HG03135 (cell line): ENCODE measurements at regions not wholly inside any gene's neighbourhood (a gene's known extent, or its start where the extent isn't known, plus 50 kb on each side); places are given as distances from the start of the nearest gene placed in this dataset.

Source experiments
- ATAC-seq: cut with Tn5 transposase; IDR thresholded peaks from one replicate; pipeline ENCODE4 v1.9.1; 2021; ENCODE audit warnings: mild to moderate bottlenecking, moderate library complexity; ENCODE audit not compliant: unreplicated experiment

DNA sequence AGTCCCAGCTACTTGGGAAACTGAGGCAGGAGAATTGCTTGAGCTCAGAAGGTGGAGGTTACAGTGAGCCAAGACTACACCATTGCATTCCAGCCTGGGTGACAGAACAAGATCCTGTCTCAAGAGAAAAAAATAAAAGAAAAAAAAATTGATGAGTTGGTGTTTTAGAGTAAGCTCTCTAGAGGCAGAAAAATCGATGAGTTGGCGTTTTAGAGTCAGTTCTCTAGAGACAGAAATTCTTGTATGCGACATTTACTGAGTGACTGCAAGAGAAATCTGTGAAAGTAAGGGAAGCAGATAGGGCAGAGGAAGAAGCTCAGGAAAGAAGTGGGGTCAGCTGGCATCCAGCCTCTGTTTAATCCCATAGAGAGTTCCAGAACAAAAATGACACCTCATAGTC is 298.7 kb upstream of the ARRDC4 start:
- ATAC-seq: no peak

DNA sequence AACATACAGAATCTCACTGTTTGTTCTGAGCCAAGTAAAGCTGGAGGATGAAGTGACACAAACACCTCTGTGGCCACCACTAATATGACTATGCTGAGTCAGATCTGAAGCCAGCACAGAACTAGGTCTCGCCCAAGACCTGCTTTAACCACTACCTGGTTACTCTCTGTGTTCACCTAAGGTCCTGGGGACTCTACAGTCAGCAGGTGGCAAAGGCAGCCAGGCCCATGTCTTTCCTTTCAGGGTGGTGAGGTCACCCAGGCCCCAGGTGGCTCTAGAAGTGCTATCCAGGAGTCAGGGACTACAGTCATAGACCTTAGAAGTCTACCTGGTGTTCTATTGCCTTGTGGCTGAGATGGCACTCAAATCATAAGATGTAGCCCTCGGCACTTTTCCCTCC is 287.9 kb upstream of the ARRDC4 start:
- ATAC-seq: no peak

DNA sequence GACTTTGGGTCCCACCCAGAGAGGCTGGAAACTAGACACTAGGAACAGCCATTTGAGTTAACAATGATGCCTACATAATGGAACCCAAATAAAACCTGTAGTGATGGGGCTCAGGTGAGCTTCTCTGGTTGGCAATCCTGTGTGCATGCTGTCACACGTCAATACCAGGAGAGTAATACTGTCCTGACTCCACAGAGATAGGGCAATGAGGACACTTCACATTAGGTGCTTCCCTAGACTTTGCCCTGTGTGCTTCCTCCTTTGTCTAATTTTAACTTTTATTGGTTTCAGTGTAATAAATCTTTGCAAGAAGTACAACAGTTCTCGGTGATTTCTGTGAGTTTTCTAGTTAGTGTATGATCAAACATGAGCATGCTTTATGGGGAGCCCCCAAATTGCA is 281.8 kb upstream of the ARRDC4 start:
- no peak for ATAC-seq

DNA sequence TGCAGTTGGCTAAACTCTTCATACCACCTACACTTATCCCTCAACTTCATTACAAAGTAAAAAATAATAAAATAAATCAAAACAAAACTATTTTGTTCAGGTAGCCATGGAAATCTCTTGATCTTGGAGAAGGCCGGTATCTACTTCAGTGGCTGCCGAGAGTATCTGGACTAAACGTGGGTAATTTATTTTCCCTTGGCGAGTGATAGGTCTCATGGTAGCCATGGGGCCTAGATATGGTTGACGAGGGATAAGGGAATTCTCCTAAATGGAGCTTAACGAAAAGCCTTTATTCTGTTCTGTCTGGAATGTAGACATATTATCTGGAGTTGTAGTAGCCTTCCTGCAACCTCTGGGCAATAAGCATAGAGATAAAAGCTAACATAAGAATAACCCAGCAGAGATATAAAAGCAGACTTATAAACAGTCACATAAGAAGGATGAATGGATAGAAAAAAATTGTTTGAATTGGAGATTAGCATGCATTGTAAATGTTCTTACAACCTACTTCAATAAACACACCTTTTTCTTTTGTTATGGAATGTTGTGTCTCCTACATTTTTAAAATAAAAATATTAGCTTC is 281.3 kb upstream of the ARRDC4 start:
- ATAC-seq: no peak

DNA sequence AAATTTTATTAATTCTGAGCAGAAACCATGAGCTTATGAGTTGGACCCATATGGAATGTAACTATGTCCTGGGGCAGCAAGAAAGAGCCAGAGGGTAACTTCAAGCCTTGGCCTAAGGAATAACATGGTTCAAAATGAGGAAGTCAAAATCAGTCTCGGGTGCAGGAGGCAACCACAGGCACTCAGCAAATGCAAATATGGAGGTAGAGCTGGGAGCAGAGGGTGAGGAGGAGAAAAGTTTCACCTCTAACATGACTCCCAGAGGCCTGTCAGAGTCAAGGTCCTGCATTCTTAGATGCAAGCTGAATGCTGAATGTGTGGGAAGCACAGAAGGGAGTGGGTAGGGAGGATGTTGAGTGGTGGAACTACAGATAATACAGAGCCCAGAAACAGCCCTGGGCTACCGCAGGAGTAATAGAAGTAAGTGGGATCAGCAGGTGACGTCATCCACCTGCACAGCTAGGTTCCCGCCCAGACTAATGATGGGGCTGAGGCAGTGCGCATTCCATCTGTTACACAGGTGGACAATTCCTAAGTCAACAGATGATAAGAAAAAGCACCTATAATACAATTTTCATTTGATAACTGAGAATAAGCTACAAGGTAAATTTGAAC is 279.8 kb upstream of the ARRDC4 start:
- no peak for ATAC-seq

DNA sequence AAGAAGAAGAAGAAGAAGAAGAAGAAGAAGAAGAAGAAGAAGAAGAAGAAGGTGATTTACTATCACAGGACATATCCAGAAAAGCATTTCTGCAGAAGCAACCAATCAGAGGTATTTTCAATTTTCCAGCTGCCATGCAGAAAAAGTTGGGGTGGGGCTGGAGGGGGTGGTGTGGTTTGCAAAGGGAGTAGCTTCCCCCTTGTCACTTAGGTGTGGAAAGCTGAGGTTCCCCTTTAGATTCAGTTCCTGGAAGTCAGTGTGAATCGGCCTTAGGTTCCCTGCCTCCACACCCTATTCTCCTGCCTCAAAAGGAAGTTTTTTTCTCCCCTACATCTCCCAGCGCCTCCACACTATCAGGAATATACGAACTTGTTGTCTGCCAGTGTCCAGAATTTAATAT is 276.7 kb upstream of the ARRDC4 start:
- no peak for ATAC-seq

DNA sequence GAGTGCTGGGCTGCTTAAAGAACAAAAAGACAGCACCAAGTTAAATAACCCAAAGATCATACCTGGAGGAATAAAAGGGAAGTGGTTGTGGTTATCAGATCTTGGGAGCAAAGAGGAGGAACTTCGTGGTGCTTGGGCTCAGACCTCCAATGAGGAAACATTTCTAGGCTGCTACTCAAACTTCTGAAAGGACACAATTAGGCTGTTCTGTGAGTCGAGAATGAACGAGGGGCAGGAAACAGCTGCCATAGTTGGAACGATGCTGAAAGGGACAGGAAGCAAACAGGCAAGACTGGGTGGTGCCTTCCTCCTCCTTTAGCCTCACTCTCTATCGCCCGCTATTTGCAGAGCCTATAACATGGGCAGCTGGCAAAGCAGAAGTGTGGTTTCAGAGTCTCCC is 276.3 kb upstream of the ARRDC4 start:
- ATAC-seq: no peak

DNA sequence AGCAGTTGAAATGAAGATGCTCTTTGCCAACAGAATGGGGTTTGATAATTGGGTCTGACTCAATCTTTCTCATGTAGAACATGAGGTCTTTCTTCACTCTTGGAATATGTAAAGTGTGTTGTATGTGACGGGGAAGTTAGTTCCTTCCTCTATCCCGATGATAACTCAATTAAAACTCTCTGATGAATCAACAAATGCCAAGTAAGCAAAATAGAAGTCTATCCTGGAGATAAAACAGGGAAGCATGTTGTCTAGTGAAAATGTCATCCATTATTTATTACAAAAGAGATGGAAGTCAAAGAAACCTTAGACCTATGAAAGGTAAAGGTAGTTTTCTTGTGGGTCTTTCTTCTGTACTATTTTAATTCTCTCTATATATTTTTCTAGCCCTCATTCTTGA is 274.2 kb upstream of the ARRDC4 start:
- ATAC-seq: no peak

DNA sequence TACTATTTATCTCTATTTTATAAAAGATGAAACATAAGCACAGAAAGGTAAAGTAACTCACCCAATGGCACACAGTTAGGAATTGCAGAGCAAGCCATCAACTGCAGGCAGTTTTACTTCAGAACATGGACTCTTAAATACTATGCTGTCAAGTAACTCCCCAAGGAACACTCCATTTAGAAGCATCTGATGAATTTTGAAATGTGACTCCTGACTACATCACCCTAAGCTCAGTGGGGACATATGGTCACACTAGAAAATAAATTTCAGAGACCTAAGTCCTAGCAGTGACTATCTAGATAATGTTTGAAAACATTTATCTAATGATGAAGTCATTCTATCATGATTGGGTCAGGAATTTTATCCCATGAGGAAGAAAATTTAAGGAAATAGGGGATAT is 272.8 kb upstream of the ARRDC4 start:
- no peak for ATAC-seq

DNA sequence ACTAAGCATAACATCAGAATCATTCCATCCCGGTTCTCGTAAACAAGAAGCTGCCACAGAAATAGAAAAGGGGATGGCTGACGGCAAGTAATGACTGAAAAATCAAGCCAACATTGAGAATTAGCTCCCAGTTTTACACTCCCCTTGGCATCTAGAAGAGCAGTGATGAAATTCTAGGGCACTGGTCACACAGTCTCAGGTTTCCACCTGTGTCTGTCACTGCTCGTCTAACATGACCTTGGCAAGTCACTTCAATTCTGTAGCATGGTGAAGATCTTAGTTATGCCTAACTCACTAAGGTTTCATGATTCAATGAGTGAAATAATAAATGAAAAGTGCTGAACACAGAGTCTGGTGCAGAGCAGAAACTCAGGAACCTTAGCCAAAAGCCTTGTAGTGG is 272.3 kb upstream of the ARRDC4 start:
- no peak for ATAC-seq

DNA sequence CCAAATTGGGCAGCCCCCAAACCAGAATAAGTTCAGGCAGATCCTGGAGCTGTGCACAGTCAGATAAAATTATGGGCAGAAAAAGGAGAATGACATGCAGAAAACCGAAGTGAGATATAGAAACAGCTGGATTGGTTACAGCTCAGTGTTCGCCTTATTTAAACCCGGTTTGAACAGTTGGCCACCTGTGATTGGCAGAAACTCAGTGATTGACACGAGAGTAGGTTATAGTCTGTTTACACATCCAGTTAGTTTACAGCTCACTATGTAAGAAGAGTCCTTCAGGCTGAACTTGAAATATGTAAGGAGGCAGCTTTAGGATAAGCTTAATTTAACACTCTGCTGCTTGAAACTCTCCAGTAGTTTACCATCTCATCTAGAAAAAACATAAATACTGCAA is 271.6 kb upstream of the ARRDC4 start:
- no peak for ATAC-seq

DNA sequence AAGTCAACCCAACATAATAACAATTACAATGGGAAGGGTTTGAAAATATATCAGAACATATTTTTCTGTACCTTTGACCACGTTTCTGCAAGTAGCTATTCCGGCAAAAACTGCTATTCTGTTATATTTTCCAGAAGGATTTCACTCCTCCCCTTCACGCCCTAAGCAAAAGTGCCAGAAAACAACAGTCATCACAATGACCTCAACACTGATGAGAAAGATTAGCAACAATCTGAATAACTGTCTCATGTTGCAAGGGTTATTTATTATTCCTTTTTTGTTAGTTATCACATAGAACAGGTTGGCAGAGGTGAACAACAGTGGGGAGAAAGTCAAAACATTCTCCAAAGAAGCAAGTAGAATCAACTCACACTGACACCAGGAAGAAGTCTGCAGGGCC is 269.4 kb upstream of the ARRDC4 start:
- no peak for ATAC-seq

DNA sequence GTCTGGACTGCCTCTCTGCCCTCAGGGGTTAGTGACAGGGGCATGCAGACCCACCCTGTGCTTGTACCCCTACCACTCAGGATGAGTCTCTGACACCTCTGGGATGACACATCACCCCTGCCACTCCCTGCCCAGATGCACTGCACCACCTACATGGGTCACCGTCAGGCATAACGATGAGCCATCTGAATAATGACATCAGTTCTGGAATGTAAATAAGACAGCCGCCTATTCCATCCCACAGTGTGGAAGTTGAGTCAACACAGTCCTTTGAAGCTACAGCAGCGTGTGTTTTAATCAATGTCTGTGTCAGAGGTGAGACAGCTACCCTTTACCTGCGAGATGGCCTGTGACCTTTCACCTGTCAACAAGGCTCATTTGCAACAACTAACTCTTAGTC is 268.7 kb upstream of the ARRDC4 start:
- ATAC-seq: no peak

DNA sequence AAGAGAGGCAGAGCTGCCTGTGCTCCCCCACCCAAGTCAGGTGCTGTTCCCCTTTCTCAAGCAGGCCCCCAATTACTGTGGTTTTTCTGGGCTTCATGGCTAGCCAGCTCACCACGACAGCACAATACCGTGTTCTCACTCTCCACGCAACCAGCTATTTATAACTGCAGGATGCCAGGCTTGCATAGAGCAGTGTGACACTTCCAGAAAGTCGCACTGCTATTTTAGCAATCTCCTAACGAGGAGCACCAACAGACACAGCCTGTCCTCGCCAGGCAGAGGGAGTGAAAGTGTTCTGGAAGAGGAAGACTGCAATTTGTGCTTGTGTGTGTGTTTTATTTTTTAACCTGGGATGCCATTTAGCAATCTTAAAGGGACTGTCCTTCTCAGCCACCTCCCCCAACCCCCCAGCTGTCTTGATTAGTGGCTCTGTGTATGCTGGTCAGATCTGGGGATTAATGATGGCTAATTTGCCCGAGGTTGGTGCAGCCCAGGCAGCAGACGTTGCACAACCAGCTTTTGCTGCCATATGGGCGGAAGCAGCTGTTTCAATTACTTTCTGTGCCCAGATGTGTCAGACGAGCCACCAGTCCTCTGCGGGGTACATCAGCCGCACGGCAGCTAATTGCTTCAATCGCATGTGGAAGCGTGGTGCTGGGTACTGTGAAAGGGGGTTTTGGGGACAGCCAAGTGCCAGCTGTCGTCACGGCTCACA is 268.0 kb upstream of the ARRDC4 start:
- no peak for ATAC-seq

DNA sequence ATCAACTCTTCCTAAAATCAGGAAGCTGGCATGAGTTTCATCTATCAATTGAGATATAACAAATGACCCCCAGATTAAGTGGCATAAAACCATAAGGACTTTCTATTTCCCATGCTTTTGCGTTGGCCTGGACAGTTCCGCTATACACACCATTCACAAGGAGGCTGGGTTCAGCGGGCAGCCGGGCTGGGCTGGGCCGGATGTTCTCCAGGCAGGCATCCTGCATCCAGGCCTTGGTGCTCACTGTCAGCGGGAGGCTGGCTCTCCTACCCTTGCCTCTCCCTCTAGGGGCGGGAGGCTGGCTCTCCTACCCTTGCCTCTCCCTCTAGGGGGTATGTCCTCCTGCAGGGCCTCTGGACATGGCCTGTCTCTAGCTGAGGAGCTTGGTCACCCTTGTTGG is 266.0 kb upstream of the ARRDC4 start:
- ATAC-seq: no peak

DNA sequence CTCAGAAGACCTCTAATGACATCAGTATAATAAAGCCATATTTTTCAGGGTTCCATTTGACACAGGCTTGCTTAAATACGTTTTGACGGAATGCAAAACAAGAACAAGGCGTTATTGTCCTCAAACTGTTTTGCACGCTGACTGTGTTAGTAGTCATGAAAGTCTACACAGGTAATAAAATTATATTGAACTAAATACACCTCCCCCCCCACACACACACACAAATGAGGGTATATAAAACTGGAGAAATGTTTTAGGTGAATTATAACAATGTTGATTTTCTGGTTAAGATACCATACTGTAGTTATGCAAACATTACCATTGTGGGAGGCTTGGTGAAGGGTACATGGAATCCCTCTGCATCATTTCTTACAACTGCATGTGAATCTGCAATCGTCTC is 257.1 kb upstream of the ARRDC4 start:
- ATAC-seq: no peak

DNA sequence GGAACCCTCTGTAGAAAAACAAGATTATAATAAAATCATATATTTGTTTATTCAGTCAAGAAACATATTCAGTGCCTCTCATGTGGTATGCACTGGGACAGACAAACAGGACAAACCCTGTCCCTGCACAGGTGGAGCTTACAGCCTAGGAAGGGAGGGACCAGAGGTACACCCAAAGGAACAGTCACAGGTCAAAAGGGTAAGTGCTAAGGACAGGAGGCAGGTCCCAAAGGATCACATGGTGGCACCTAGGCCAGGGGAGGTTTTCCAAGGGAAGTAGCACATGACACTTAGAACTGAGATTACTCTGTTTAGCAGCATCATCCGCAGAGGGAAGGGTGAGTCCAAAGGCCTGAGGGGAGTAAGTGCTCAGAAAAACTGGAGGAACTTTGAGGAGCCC is 254.4 kb upstream of the ARRDC4 start:
- no peak for ATAC-seq

DNA sequence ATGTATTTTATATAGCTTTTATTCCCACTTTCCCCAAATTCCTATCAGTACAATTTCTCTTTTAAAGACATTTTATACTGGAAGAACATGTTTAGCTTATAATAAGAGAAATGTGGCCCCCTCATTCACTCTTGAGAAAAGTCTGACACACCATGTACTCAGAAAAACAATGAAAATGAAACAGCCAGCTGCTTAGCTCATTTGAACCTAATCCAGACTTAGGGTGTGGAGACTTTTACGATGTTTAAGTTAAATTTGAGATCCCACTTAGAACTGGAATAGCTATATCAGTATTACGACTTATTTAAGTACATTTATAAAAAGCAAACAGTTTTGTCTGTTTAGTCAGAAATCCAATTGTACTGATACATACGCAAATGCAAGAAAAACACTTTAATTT is 252.3 kb upstream of the ARRDC4 start:
- ATAC-seq: no peak

DNA sequence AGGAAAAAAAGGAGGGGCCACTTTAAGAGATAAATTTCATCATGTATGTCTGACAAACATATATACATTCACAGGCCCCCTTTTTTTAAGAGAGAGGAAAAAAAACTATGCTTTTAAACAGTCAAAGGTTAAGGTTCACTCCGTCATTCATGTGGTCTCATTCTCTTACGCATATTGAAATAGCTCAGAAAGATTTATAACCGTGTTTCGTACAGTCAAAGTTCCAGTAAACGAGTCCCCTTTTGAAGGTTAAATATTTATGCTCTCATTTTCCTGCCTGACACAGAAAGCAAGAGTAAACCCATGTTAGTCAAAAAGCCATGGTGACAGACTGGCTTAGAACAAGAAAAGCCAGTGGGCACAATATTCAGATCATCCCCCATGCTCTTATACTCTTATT is 248.0 kb upstream of the ARRDC4 start:
- no peak for ATAC-seq

DNA sequence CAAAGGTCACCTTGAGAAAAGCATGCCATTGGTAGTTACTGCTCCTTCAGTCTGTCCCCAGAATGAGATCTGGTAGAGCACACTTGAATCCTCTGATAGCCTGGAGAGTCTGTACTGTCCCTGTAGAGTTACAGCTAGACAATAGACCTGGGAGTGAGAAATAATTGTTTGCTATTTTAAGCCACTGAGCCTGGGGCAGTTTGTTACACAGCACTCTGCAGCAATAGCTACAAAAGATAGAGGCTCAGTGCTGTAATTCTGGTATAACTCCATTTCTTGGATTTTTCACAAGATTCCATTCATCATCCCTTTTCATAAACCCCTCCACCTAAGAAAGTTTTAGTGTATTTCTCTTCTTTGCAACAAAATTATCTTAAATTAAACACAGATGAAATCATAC is 242.7 kb upstream of the ARRDC4 start:
- no peak for ATAC-seq

DNA sequence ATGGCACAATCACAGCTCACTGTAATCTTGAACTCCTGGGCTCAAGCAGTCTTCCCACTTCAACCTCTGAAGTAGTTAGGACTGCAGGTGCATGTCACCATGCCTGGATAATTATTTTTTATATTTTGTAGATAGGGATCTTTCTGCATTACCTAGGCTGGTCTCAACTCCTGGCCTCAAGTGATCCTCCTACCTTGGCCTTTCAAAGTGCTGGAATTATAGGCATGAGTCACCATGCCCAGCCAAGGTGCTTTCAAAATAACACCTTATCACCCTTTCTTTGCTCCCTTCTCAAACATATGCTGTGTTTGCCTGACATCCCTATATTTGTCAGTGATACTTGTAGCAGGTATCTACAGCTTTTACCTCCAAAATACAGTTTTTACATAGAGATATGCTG is 242.0 kb upstream of the ARRDC4 start:
- ATAC-seq: no peak

DNA sequence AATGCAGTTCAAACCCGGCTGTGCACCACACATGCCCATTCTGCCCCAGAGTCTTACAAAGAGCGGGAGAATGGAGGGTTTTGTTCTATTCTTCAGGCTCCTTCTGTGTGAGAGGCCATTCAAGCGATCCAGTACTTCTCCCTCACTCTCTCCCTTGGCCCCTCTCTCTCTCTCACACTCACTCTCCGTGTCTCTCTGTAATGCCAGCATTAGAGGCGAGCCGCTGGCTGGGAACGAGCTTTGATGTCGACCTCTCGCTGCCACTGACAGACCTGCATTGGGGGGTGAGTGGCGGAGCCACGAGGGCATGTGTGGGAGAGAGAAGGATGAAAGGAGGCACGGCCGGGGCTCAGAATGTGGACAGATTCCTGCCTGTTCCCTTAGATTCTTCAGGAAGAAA is 231.7 kb upstream of the ARRDC4 start:
- no peak for ATAC-seq

DNA sequence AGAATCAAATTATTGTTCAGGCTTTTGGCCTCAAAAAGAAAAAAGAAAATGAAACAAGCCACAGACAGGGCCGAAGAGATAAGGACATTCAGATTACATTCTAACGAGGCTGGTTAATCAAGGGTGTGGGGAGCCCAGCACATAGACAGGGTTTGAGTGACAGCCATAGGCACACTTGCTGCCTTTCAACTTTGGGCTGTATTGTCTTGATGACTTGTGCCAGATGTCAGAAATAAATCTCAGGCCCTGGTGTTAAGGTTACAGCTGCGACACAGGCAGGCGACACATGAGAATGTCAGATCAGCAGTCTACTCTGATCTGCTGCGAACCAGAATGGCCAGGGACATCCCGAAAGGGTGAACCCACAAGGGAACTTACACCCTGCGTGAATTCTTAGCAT is 231.2 kb upstream of the ARRDC4 start:
- ATAC-seq: no peak
